ENCODE measurements at regions not wholly inside any gene's neighbourhood (a gene's known extent, or its start where the extent isn't known, plus 50 kb on each side); places are given as distances from the start of the nearest gene placed in this dataset.

- DNase-seq = no peak
Observed at GRCh38 chr2:217218269-217219163, 358.7 kb upstream of the TNP1 start.

GRCh38 chr2:217216982-217217381, 357.1 kb upstream of the TNP1 start:
- DNase-seq = no peak

DNA sequence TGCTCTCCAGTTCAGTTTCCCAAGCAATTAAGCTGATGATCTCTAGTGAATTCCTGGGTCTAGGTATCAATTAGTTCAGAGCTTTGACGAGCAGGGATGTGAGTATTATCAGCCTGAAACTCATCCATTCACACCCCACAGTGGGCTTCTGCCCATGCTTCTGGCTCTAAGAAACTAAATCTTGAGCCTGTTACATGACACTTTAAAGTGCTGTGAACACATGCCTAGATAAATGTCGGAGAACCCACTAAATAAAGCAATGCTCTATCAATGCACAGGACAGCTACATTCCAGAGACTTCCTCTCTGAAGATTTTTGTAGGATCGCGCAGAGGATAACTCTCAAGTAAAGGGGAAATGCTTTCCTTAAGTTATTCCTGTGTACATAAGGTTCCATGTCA, 356.5 kb upstream of the TNP1 start:
- no peak for DNase-seq

GRCh38 chr2:217215877-217216276, 356.0 kb upstream of the TNP1 start:
- DNase-seq = no peak

- DNase-seq = no peak
Observed at GRCh38 chr2:217208867-217209266, 349.0 kb upstream of the TNP1 start.

DNA sequence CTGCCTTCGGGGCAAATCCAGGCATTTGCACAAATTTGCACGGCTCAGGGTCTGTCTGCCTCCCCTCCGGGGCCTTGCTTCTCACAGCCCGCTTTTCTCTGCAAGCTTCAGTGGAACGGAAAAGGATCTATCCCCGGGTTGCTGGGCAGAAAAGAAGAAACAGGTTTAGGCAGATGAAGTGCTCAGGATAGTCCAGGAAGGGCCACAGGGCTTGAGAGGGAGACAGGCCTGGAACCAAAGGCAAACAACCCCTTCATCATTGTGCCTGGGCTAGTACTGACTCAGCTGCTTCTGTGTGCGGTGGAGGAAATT, 347.8 kb upstream of the TNP1 start:
- DNase-seq = no peak

GRCh38 chr2:217206907-217207698, 347.2 kb upstream of the TNP1 start:
- no peak for DNase-seq

DNA sequence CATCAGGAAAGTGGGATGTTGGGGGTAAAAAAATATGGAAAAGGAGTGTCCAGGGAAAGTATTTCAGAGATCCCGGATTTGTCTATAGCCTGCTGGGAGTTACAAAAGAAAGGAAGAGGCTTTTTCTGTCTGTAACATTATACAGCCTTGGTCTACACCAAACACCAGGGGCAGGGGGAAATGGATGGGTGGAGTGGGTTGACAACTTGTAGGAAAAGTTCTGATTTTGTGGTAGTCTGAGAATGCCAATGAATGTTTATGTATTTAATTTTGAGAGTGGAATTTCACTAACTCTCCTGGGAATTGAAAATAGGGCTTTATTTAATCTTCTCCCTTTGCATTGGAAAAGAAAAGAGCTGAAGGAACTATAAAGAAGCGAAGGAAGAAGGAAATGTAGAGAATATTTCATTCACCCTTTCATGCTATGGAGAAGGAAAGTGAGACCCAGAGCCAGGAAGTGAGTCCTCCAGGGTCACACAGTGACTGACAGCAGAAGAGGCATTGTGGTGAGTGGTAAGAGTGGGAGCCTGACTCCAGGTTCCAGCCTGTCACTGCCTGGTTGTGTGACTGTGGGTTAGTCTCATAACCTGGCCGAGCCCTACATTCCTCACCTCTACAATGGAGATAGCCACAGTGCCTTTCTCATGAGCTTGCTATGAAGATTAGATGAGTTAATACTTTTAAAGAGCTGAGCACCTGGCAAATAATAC, 346.3 kb upstream of the TNP1 start:
- DNase-seq = no peak

DNA sequence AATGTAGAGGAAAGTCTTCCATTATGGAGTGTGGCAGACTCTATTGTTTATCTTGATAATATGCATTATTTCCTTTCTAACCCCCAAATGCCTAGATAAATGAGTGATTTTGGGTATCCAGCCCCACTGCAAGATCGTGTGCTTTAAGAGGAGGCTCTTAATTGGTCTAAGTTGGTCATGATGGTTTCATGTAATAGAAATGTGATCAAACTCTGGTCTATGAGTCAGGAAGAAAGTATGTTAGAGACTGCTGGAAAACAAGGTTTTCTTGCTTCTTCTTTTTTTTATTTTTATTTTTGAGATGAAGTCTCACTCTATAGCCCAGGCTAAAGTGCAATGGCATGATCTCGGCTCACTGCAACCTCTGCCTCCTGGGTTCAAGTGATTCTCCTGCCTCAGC, 344.5 kb upstream of the TNP1 start:
- no peak for DNase-seq

- DNase-seq = no peak
Observed at GRCh38 chr2:217203086-217203485, 343.2 kb upstream of the TNP1 start.

GRCh38 chr2:217199255-217199630, 339.4 kb upstream of the TNP1 start:
- DNase-seq = no peak

DNA sequence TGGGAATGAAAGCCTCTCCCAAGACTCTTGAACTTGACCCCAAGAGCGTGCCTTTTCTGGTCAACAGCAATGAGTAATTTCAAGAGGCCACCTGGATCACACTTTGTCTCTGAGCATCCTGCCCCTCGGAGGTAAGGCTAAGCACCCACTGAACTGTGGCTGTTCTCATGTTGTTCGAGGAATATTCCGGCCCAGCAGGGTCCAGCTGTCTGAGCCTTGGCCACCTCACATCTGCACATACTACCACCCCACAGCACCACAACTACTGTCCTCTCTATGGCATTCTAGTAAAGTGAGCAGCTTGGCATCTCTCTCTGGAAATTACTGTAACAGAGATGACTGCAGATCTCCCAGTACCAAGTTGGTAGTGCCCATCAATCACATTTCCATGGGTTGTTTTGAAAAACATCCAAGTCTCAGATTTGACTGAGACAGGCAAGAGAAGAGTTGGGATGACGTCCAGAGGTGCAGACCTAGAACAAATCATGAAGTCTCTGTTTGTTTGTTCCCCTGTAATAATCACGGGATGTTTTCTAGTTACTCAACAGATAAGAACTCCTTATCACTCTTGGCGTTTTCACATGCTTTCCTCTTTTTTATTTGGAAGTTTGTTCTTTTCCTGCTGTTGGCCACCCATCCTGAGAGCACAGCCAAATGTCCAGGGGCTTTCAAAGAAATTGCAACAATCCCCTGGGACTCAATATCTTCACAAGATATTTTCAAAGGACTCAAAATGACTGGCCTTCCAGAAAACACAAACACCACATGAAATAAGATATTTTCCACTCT, 336.0 kb upstream of the TNP1 start:
- no peak for DNase-seq

DNA sequence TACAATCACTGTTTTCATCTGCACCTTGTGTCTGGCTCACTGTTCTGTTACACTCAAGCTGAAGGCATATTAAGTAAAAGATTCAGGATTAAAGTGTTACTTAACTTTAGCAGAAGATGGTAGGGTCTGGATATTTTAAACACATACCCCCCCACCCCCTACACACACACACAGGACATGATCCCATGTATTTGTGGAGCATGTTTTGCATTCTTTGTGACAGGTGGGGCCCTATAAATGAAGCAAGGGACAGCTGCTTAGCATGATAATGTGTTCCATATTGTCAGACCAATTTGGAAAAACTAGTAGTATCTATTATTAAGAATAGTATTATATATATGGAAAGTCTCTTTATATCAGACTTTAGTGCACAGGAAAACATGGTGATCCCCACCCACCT, 335.2 kb upstream of the TNP1 start:
- DNase-seq = no peak

DNA sequence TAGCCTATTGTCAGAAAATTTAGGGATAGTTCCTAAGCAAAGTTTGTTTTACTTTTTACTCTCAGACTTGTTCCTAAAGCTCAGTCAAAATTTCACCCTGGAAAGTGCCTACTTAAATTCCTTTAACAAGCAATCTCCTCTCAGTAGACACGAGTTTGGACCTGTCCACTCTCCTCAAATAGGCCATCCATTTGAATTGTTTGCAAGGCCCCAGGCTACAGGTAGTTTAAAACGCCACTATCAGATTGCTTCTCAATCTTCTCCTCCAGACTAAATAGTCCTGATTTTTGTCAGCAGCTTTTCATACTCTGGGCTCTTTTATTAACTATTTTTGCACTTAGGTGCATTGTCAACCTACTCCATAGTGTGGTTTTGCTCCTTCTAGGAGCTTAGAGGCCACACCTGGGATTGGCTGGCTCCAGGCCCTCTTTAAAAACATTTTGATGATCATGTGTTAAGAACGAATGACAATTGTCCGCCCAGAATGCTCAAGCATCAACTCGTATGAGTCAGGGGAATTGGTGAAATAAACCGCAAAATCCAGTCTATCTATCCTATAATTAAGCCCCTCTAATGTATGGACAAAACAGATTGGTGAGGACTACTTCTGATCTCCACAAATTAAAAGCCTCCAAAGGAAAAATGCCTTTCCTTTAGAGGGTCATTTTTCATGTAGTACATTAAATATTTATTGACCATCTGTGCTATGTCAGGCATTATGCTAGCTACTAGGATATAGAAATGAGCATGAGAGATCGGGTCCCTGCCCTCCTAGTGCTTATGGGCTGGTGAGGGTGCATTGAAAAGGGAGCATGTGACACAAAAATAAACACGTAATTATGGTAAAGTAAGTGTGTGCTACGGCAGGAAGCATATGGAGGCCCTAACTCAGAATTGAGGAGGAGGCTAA, 333.8 kb upstream of the TNP1 start:
- peak; percentile 9 for DNase-seq

GRCh38 chr2:217192366-217192765, 332.5 kb upstream of the TNP1 start:
- DNase-seq = no peak

GRCh38 chr2:217189747-217190146, 329.9 kb upstream of the TNP1 start:
- DNase-seq = no peak

DNA sequence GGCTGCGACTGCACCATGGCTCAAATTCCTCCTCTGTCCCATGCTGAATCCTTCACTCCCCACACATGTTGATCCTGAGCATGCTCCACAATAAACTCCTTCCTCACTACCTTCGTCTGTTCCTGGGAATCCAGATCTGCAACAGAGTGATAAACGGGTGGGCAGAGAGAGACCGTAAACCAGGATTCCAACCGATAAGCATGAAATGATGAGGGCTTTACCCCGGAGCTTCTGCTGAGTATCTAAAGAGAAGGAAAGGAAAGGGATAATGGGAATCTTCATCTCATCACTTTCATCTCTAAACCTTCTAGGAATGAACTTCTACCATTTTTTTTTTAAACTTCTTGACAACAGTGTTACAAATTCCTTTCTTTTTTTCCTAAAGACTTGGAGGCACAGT, 329.3 kb upstream of the TNP1 start:
- no peak for DNase-seq

DNA sequence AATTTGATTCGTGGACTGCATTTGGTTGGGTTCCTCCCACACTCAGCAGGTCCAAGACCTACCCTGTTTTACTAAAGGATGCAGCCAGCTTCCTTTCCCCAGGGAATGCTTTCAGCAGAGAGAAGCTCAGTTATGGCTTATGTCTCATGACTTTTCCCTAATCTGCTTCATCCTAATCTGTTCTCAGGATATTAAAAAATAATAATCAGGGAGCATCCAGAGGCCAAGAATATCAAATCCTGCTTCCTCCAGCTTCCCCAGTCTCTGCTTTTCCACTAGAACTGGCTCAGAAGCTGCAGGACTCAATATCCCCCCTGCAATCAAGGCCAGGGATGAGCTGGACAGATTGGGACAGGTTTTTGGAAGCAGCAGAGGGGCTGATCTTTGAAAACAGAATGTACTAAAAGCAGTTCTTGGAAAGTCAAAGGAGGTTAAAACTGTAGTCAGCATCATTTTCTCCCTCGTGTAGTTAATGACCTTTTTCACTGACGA, 326.9 kb upstream of the TNP1 start:
- DNase-seq = no peak

- no peak for DNase-seq
Observed at GRCh38 chr2:217186152-217186551, 326.3 kb upstream of the TNP1 start.

GRCh38 chr2:217185265-217185995, 325.6 kb upstream of the TNP1 start:
- no peak for DNase-seq

GRCh38 chr2:217184242-217184641, 324.4 kb upstream of the TNP1 start:
- no peak for DNase-seq

All from NCI-H2171 (cell line).